MM.1S (cell line): ENCODE measurements at regions not wholly inside any gene's neighbourhood (a gene's known extent, or its start where the extent isn't known, plus 50 kb on each side); places are given as distances from the start of the nearest gene placed in this dataset.

Source experiments
- DNase-seq: peaks from one replicate; pipeline ENCODE4 v3.0.0-alpha.2; 2015
- H2AFZ ChIP-seq: fragments of 300-600 bp; sonication (generic); 2 replicates; pipeline ENCODE4 v1.6.0; 2016; ENCODE audit warnings: antibody characterized with exemption, low read length
- H3F3A ChIP-seq: fragments of 300-600 bp; sonication (generic); 2 replicates; pipeline ENCODE4 v1.6.1; 2016; ENCODE audit warnings: mild to moderate bottlenecking, antibody characterized with exemption, low read length, moderate library complexity, mixed read lengths; ENCODE audit not compliant: insufficient read depth
- H3K27ac ChIP-seq: fragments of 300-600 bp; sonication (generic); 2 replicates; pipeline ENCODE4 v1.5.1; 2016; ENCODE audit warnings: mild to moderate bottlenecking, low read length
- H3K27me3 ChIP-seq: fragments of 300-600 bp; sonication (generic); replicated peaks from 2 replicates; pipeline ENCODE4 v1.6.0; 2016; ENCODE audit warnings: low read length; ENCODE audit not compliant: insufficient read depth
- H3K36me3 ChIP-seq: fragments of 300-600 bp; sonication (generic); replicated peaks from 2 replicates; pipeline ENCODE4 v1.6.1; 2016; ENCODE audit warnings: mild to moderate bottlenecking, low read length, mixed read lengths; ENCODE audit not compliant: insufficient read depth
- H3K4me1 ChIP-seq: fragments of 300-600 bp; sonication (generic); 2 replicates; pipeline ENCODE4 v1.6.1; 2016; ENCODE audit warnings: low read length, mixed read lengths
- H3K4me2 ChIP-seq: fragments of 300-600 bp; sonication (generic); 2 replicates; pipeline ENCODE4 v1.6.0; 2016; ENCODE audit warnings: low read depth, low read length
- H3K4me3 ChIP-seq: fragments of 300-600 bp; sonication (generic); 2 replicates; pipeline ENCODE4 v1.5.1; 2016; ENCODE audit warnings: low read length, mixed read lengths
- H3K79me2 ChIP-seq: fragments of 300-600 bp; sonication (generic); 2 replicates; pipeline ENCODE4 v1.6.1; 2016; ENCODE audit warnings: mixed run types, low read length, mixed read lengths
- H3K9ac ChIP-seq: fragments of 300-600 bp; sonication (generic); 2 replicates; pipeline ENCODE4 v1.6.1; 2016; ENCODE audit warnings: low read length, mixed read lengths
- H3K9me2 ChIP-seq: fragments of 300-600 bp; sonication (generic); replicated peaks from 2 replicates; pipeline ENCODE4 v1.6.1; 2016; ENCODE audit warnings: mild to moderate bottlenecking, low read length, mixed read lengths; ENCODE audit not compliant: insufficient read depth
- H3K9me3 ChIP-seq: fragments of 300-600 bp; sonication (generic); replicated peaks from 2 replicates; pipeline ENCODE4 v1.6.1; 2016; ENCODE audit warnings: mild to moderate bottlenecking, low read length, mixed read lengths; ENCODE audit not compliant: insufficient read depth
- H4K20me1 ChIP-seq: fragments of 300-600 bp; sonication (generic); 2 replicates; pipeline ENCODE4 v1.6.1; 2016; ENCODE audit warnings: mild to moderate bottlenecking, low read length, moderate library complexity, mixed read lengths; ENCODE audit not compliant: insufficient read depth
- EZH2 ChIP-seq: fragments of 300-600 bp; sonication (generic); optimal IDR thresholded peaks from 2 replicates; pipeline ENCODE3; 2017; ENCODE audit warnings: low read depth, mild to moderate bottlenecking, antibody characterized with exemption, low read length, mixed read lengths
- EZH2phosphoT487 ChIP-seq: fragments of 300-600 bp; sonication (generic); IDR thresholded peaks from 2 replicates; pipeline ENCODE4 v1.6.1; 2018; ENCODE audit warnings: antibody characterized with exemption, low read length
- TF ChIP-seq, protein P1 (sequence below): fragments of 300-600 bp; sonication (generic); IDR thresholded peaks from 2 replicates; pipeline ENCODE4 v1.5.1; 2016; ENCODE audit warnings: antibody characterized with exemption, low read length, mixed read lengths

DNA sequence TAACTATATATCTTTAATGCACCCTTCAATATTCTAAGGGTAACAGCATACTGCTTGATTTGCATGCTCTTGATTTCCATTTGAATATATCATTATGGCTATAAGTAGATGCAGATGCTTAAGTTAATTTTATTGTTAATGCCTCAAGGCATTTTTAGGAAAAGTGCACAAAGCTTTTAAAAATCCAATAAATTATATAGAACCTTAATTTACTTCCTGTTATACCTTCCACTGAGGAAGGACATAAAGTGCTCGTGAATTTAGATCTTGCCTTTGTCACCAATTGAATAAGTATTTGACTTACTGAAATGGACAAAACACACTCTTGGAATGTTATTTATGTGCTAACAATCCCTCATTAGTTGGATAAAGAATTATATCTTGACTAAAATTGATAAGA lies 276.7 kb upstream of the CCDC54 start:
- Histone ChIP-seq H3K27me3 (no peaks in the 10 kb centered on the region), H3K9me3 (no peaks in the 10 kb centered on the region), H3K79me2 (no peaks in the 10 kb centered on the region), H3K9me2 (no peaks in the 10 kb centered on the region), H3K4me2 (no peak overlapping the region), H3K4me3 (no peak overlapping the region), H3K9ac (no peak overlapping the region), H4K20me1 (no peaks in the 10 kb centered on the region), H2AFZ (no peak overlapping the region), H3F3A (no peaks in the 10 kb centered on the region), H3K4me1 (no peaks in the 10 kb centered on the region), H3K27ac (no peak overlapping the region), H3K36me3 (no peaks in the 10 kb centered on the region)
- no peak for TF ChIP-seq EZH2phosphoT487
- TF ChIP-seq, protein P1, sequence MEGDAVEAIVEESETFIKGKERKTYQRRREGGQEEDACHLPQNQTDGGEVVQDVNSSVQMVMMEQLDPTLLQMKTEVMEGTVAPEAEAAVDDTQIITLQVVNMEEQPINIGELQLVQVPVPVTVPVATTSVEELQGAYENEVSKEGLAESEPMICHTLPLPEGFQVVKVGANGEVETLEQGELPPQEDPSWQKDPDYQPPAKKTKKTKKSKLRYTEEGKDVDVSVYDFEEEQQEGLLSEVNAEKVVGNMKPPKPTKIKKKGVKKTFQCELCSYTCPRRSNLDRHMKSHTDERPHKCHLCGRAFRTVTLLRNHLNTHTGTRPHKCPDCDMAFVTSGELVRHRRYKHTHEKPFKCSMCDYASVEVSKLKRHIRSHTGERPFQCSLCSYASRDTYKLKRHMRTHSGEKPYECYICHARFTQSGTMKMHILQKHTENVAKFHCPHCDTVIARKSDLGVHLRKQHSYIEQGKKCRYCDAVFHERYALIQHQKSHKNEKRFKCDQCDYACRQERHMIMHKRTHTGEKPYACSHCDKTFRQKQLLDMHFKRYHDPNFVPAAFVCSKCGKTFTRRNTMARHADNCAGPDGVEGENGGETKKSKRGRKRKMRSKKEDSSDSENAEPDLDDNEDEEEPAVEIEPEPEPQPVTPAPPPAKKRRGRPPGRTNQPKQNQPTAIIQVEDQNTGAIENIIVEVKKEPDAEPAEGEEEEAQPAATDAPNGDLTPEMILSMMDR: no peak
- TF ChIP-seq EZH2: no peak
- no peak for DNase-seq

GRCh38 chr3:107103786-107104185 lies 273.5 kb upstream of the CCDC54 start:
- H3K9me3 ChIP-seq: no peaks in the 10 kb centered on the region
- no peak for DNase-seq
- H3F3A ChIP-seq: no peaks in the 10 kb centered on the region
- no peaks in the 10 kb centered on the region for H3K27me3 ChIP-seq
- no peaks in the 10 kb centered on the region for H3K4me1 ChIP-seq
- H2AFZ ChIP-seq: no peak overlapping the region
- no peak overlapping the region for H3K4me2 ChIP-seq
- no peaks in the 10 kb centered on the region for H4K20me1 ChIP-seq
- TF ChIP-seq, protein P1: no peak
- no peak for TF ChIP-seq EZH2
- TF ChIP-seq EZH2phosphoT487: no peak
- no peaks in the 10 kb centered on the region for H3K79me2 ChIP-seq
- H3K9me2 ChIP-seq: no peaks in the 10 kb centered on the region
- no peak overlapping the region for H3K4me3 ChIP-seq
- H3K27ac ChIP-seq: no peak overlapping the region
- H3K9ac ChIP-seq: no peak overlapping the region
- H3K36me3 ChIP-seq: no peaks in the 10 kb centered on the region

- Histone ChIP-seq H3K4me3 (no peak overlapping the region), H3K9me3 (no peaks in the 10 kb centered on the region), H3K36me3 (no peaks in the 10 kb centered on the region), H3K27ac (no peak overlapping the region), H3K9me2 (no peaks in the 10 kb centered on the region), H2AFZ (no peak overlapping the region), H4K20me1 (no peaks in the 10 kb centered on the region), H3K79me2 (no peaks in the 10 kb centered on the region), H3K9ac (no peak overlapping the region), H3F3A (no peaks in the 10 kb centered on the region), H3K27me3 (no peaks in the 10 kb centered on the region), H3K4me2 (no peak overlapping the region), H3K4me1 (no peaks in the 10 kb centered on the region)
- DNase-seq: no peak
- no peak for TF ChIP-seq EZH2
- TF ChIP-seq, protein P1: no peak
- no peak for TF ChIP-seq EZH2phosphoT487
These were observed 270.9 kb upstream of the CCDC54 start for GRCh38 chr3:107106316-107106715.
